ENCODE measurements at regions not wholly inside any gene's neighbourhood (a gene's known extent, or its start where the extent isn't known, plus 50 kb on each side); places are given as distances from the start of the nearest gene placed in this dataset.

GRCh38 chr22:46058091-46058420, 81.1 kb upstream of the WNT7B start:
- no peak overlapping the region for H3K9ac ChIP-seq (ENCODE audit: extremely low read depth, insufficient read length, low read length)
- H4K20me1 ChIP-seq (ENCODE audit: control insufficient read depth, insufficient read depth, insufficient read length) = no peaks in the 10 kb centered on the region
- H3K18ac ChIP-seq (ENCODE audit: insufficient read length, low read depth, low read length) = no peak overlapping the region
- no peaks in the 10 kb centered on the region for H3K4me1 ChIP-seq (ENCODE audit: insufficient read depth, low read length)
- no peak overlapping the region for H2BK12ac ChIP-seq (ENCODE audit: insufficient read length, low read depth, low read length)
- H4K8ac ChIP-seq (replicated peaks; ENCODE audit: insufficient read length, low read depth, low read length) = no peak overlapping the region
- H3K27me3 Mint-ChIP-seq (ENCODE audit: low read depth) = peaks cover 2% of the 10 kb centered on the region
- peaks cover 0 to 3% of the 10 kb centered on the region in 2 experiments; a peak in 2 of 4 replicates for H3K4me1 Mint-ChIP-seq
- no peak overlapping the region for H3K27ac Mint-ChIP-seq
- no peak overlapping the region for H2BK20ac ChIP-seq (ENCODE audit: low read depth, low read length, poor library complexity, severe bottlenecking)
- H3K36me3 Mint-ChIP-seq (ENCODE audit: insufficient read depth in 1 of 3, low read depth in 3 of 3) = no peaks in the 10 kb centered on the region
- no peak overlapping the region for H3K27ac ChIP-seq (ENCODE audit: insufficient read length, low read depth, low read length)
- no peak overlapping the region for H4K5ac ChIP-seq (ENCODE audit: insufficient read length, low read depth, low read length)
- no peak overlapping the region for H2BK120ac ChIP-seq (ENCODE audit: low read depth, low read length, poor library complexity, severe bottlenecking)
- no peak overlapping the region for H3K4me2 ChIP-seq (ENCODE audit: insufficient read depth, insufficient read length, low read length)
- H3K9me3 ChIP-seq (ENCODE audit: control insufficient read depth, low read depth, low read length) = no peaks in the 10 kb centered on the region
- no peaks in the 10 kb centered on the region for H3K79me1 ChIP-seq (ENCODE audit: insufficient read depth, low read depth, low read length, poor library complexity, severe bottlenecking)
- 100% methylated on average over 2 of the region's 6 CpGs for WGBS (ENCODE audit: extremely low coverage, insufficient read length, low lambda C conversion rate)
- H3T11ph ChIP-seq (ENCODE audit: low read length) = no peak overlapping the region
- no peak overlapping the region for H3K4ac ChIP-seq (ENCODE audit: low read depth, low read length)
- no peak overlapping the region for H3K14ac ChIP-seq (ENCODE audit: insufficient read depth, low read length)
- TF ChIP-seq, protein P1, sequence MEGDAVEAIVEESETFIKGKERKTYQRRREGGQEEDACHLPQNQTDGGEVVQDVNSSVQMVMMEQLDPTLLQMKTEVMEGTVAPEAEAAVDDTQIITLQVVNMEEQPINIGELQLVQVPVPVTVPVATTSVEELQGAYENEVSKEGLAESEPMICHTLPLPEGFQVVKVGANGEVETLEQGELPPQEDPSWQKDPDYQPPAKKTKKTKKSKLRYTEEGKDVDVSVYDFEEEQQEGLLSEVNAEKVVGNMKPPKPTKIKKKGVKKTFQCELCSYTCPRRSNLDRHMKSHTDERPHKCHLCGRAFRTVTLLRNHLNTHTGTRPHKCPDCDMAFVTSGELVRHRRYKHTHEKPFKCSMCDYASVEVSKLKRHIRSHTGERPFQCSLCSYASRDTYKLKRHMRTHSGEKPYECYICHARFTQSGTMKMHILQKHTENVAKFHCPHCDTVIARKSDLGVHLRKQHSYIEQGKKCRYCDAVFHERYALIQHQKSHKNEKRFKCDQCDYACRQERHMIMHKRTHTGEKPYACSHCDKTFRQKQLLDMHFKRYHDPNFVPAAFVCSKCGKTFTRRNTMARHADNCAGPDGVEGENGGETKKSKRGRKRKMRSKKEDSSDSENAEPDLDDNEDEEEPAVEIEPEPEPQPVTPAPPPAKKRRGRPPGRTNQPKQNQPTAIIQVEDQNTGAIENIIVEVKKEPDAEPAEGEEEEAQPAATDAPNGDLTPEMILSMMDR (conservative IDR thresholded peaks at IDR 0.05) = no peak
- H3K56ac ChIP-seq (ENCODE audit: insufficient read length, low read depth, low read length) = no peak overlapping the region
- no peak overlapping the region for H2AFZ ChIP-seq (ENCODE audit: low read length)
- H2BK5ac ChIP-seq (ENCODE audit: insufficient read length, low read length) = no peak overlapping the region
- H2AK5ac ChIP-seq (ENCODE audit: insufficient read length, low read length) = no peak overlapping the region
- H3K9me3 Mint-ChIP-seq = no peaks in the 10 kb centered on the region
- H3K27me3 ChIP-seq (ENCODE audit: insufficient read depth, low read length) = no peaks in the 10 kb centered on the region
- no peak overlapping the region for H3K4me3 Mint-ChIP-seq
- no peak overlapping the region for H4K91ac ChIP-seq (ENCODE audit: insufficient read length, low read depth, low read length)
- peak; percentile 2 for DNase-seq
- no peak overlapping the region for H2BK15ac ChIP-seq (ENCODE audit: low read depth, low read length)
- H3K23ac ChIP-seq (ENCODE audit: insufficient read length, low read depth, low read length) = no peak overlapping the region
- H3K23me2 ChIP-seq (ENCODE audit: insufficient read length, low read depth, low read length, poor library complexity, severe bottlenecking) = no peaks in the 10 kb centered on the region
- no peaks in the 10 kb centered on the region for H3K79me2 ChIP-seq (ENCODE audit: insufficient read depth, low read length)
